HepG2 (cell line): ENCODE measurements at regions not wholly inside any gene's neighbourhood (a gene's known extent, or its start where the extent isn't known, plus 50 kb on each side); places are given as distances from the start of the nearest gene placed in this dataset.

Source experiments
- ATAC-seq: fragments of 200-7000 bp; cut with Tn5 transposase; 3 replicates; pipeline ENCODE4 v1.9.1; 2020; ENCODE audit warnings: mild to moderate bottlenecking, moderate library complexity
- BruUV-seq: library from RNA; stranded (reverse); fragments of 400-500 nt; replicated peaks from 2 replicates; lab custom pipeline; 2021; lab: Mats Ljungman, UMichigan
- CTCF ChIA-PET: fragments of 300-600 bp; formaldehyde crosslinking; extraction: SDS; loops from one replicate; lab custom pipeline; 2021; ENCODE audit warnings: low total read pairs, inconsistent platforms, low intra/inter-chr PET ratio; lab: Yijun Ruan, JAX
- POLR2A ChIA-PET: fragments of 350-600 bp; sonication (Branson Sonifier 250); formaldehyde crosslinking; loops from one replicate; lab custom pipeline; 2020; ENCODE audit warnings: antibody characterized with exemption, inconsistent platforms; lab: Yijun Ruan, JAX
- DNase-seq: peaks from one replicate; pipeline ENCODE4 v3.0.0-alpha.2; 2015; ENCODE audit warnings: low spot score
- FAIRE-seq: peaks from 3 replicates; lab custom pipeline; 2011; peaks lifted over from hg19 to GRCh38; lab: Jason Lieb, UNC
- H2AFZ ChIP-seq: one replicate; pipeline ENCODE4 v1.6.1; 2011; ENCODE audit warnings: low read length, inconsistent platforms
- H3K27ac ChIP-seq: fragments of 300-600 bp; 3 replicates; pipeline ENCODE4 v1.8.0; 2011; ENCODE audit warnings: mixed run types, mild to moderate bottlenecking, mixed read lengths, low read length, inconsistent platforms; ENCODE audit not compliant: insufficient read depth; ENCODE audit errors: extremely low read length
- H3K27me3 ChIP-seq, 2 experiments: fragments of 200-600 bp in 1 of 2; 2 replicates in 1 of 2; 3 replicates in 1 of 2; pipeline versions ENCODE4 v1.6.0 to v1.8.0; 2011; ENCODE audit warnings: low read length in 2 of 2, mild to moderate bottlenecking in 2 of 2, moderate library complexity in 2 of 2, inconsistent platforms in 1 of 2; ENCODE audit not compliant: insufficient read depth in 2 of 2, control insufficient read depth in 1 of 2
- H3K36me3 ChIP-seq, 2 experiments: fragments of 200-600 bp in 1 of 2; replicated peaks in 1 of 2; 2 replicates in 1 of 2; 3 replicates in 1 of 2; pipeline versions ENCODE4 v1.5.1 to v1.8.0; 2011; ENCODE audit warnings: low read length in 2 of 2, inconsistent platforms in 1 of 2; ENCODE audit not compliant: insufficient read depth in 2 of 2, control insufficient read depth in 1 of 2
- H3K4me1 ChIP-seq: 2 replicates; pipeline ENCODE4 v1.5.1; 2012; ENCODE audit warnings: low read length, inconsistent platforms; ENCODE audit not compliant: insufficient read depth
- H3K4me2 ChIP-seq: 2 replicates; pipeline ENCODE4 v1.6.0; 2011; ENCODE audit warnings: low read depth, low read length, inconsistent platforms
- H3K4me3 ChIP-seq, 3 experiments: fragments of 200-600 bp in 1 of 3; sonication (generic), shearing (Covaris generic) in 1 of 3; replicated peaks in 1 of 3; 2 replicates each; pipeline ENCODE4 v1.5.1; 2011 to 2016; ENCODE audit warnings: low read length in 3 of 3, inconsistent platforms in 2 of 3, low read depth in 2 of 3, mild to moderate bottlenecking in 2 of 3, control low read depth in 1 of 3, mixed read lengths in 1 of 3; ENCODE audit not compliant: insufficient read depth in 1 of 3
- H3K79me2 ChIP-seq: one replicate; pipeline ENCODE4 v1.6.1; 2011; ENCODE audit warnings: low read length, inconsistent platforms; ENCODE audit not compliant: insufficient read depth
- H3K9ac ChIP-seq: 2 replicates; pipeline ENCODE4 v1.6.0; 2011; ENCODE audit warnings: mild to moderate bottlenecking, low read depth, low read length, inconsistent platforms; ENCODE audit not compliant: insufficient read depth
- H3K9me3 ChIP-seq: 2 replicates; pipeline ENCODE4 v1.5.1; 2012; ENCODE audit warnings: mild to moderate bottlenecking, low read length
- H4K20me1 ChIP-seq: 2 replicates; pipeline ENCODE4 v1.6.0; 2011; ENCODE audit warnings: inconsistent platforms, mild to moderate bottlenecking, low read length, moderate library complexity; ENCODE audit not compliant: insufficient read depth
- BRD4 ChIP-seq: sonication (generic); formaldehyde crosslinking; IDR thresholded peaks from 2 replicates; pipeline ENCODE4 v1.4.0; 2020; ENCODE audit warnings: missing genetic modification reagents
- CREB1 ChIP-seq, 2 experiments: fragments of 450-650 bp in 1 of 2; IDR thresholded peaks; 2 replicates each; pipeline ENCODE4 v1.6.1; 2016 to 2017; ENCODE audit warnings: control low read depth in 1 of 2, mild to moderate bottlenecking in 1 of 2, missing compliant biosample characterization in 1 of 2, missing genetic modification characterization in 1 of 2
- ELF4 ChIP-seq: sonication (generic); formaldehyde crosslinking; IDR thresholded peaks from 2 replicates; pipeline ENCODE4 v1.5.0; 2020; ENCODE audit warnings: missing genetic modification reagents, mild to moderate bottlenecking, moderate library complexity, borderline replicate concordance
- GABPA ChIP-seq, 2 experiments: IDR thresholded peaks; 2 replicates each; pipeline ENCODE4 v1.6.1; 2011 to 2016; ENCODE audit warnings: low read depth in 2 of 2, low read length in 1 of 2, missing biosample characterization in 1 of 2, missing genetic modification characterization in 1 of 2
- SIN3B ChIP-seq: fragments of 150-350 bp; IDR thresholded peaks from 2 replicates; pipeline ENCODE4 v1.6.1; 2014; ENCODE audit warnings: low read length
- SMAD9 ChIP-seq: sonication (generic); formaldehyde crosslinking; IDR thresholded peaks from 2 replicates; pipeline ENCODE4 v1.5.1; 2020; ENCODE audit warnings: mild to moderate bottlenecking, missing genetic modification reagents
- XRCC5 ChIP-seq: fragments of 200-400 bp; formaldehyde crosslinking; optimal IDR thresholded peaks from 2 replicates; pipeline ENCODE3; 2017; ENCODE audit warnings: mild to moderate bottlenecking, low read length
- ZNF33A ChIP-seq: sonication (generic); formaldehyde crosslinking; IDR thresholded peaks from 2 replicates; pipeline ENCODE4 v1.5.1; 2020; ENCODE audit warnings: missing genetic modification reagents, mild to moderate bottlenecking, moderate library complexity, borderline replicate concordance
- ZNF564 ChIP-seq: sonication (generic); formaldehyde crosslinking; IDR thresholded peaks from 2 replicates; pipeline ENCODE4 v1.8.1; 2023; ENCODE audit warnings: mild to moderate bottlenecking, missing genetic modification reagents
- ZNF615 ChIP-seq: sonication (generic); formaldehyde crosslinking; IDR thresholded peaks from 2 replicates; pipeline ENCODE4 v1.5.0; 2020; ENCODE audit warnings: mild to moderate bottlenecking, missing genetic modification reagents, borderline replicate concordance
- ZNF737 ChIP-seq: sonication (generic); formaldehyde crosslinking; IDR thresholded peaks from 2 replicates; pipeline ENCODE4 v1.5.0; 2020; ENCODE audit warnings: missing genetic modification reagents, mild to moderate bottlenecking, borderline replicate concordance
- WGBS: methylation state at CpG from one replicate; pipeline ENCODE4 v1.1.6; 2017; ENCODE audit warnings: low lambda C conversion rate; 5-methylcytosine and 5-hydroxymethylcytosine counted together
- in situ Hi-C: cut with HindIII; loops from 2 replicates; pipeline ENCODE4 v1.10.0; 2017; ENCODE audit warnings: low pct_unique_long_range_greater_than_20kb; ENCODE audit not compliant: extremely low pct_ligation_motif_present
- intact Hi-C: fragments of 100-400 bp; cut with micrococcal nuclease; formaldehyde crosslinking; loops from one replicate; pipeline ENCODE4 v1.10.0; 2022; ENCODE audit not compliant: unreplicated experiment
- TF ChIP-seq, protein P1 (sequence below): sonication (generic); formaldehyde crosslinking; IDR thresholded peaks from 2 replicates; pipeline ENCODE4 v1.5.0; 2020; ENCODE audit warnings: missing genetic modification reagents
- TF ChIP-seq, protein P2 (sequence below): sonication (generic); formaldehyde crosslinking; IDR thresholded peaks from 2 replicates; pipeline ENCODE4 v1.5.0; 2020; ENCODE audit warnings: mild to moderate bottlenecking, missing genetic modification reagents
- TF ChIP-seq, protein P3 (sequence below): sonication (generic); formaldehyde crosslinking; IDR thresholded peaks from 2 replicates; pipeline ENCODE4 v1.5.0; 2020; ENCODE audit warnings: mild to moderate bottlenecking, missing genetic modification reagents
- TF ChIP-seq, protein P4 (sequence below): sonication (generic); formaldehyde crosslinking; IDR thresholded peaks from 2 replicates; pipeline ENCODE4 v1.4.0; 2020; ENCODE audit warnings: missing genetic modification reagents

DNA sequence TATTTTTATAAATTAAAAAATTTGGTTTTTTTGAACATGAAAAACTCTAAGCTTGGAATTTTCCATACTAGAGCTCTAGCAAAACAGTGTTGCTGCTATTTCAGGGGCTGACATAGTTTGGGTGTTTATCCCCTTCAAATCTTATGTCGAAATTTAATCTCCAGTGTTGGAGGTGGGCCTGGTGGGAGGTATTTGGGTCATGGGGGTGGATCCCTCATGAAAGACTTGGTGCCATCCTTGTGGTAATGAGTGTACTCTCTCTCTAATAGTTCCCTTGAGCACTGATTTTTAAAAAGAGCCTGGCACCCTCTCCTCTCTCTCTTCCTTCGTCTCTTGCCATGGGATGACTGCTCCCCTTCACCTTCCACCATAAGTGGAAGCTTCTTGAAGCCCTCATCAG lies 244.6 kb upstream of the UBE2E3 start:
- Histone ChIP-seq H3K9me3 (no peaks in the 10 kb centered on the region), H3K27me3 (no peaks in the 10 kb centered on the region; a peak in 1 of 5 replicates), H3K36me3 (no peaks in the 10 kb centered on the region), H2AFZ (no peak overlapping the region), H3K27ac (no peak overlapping the region), H3K4me1 (no peaks in the 10 kb centered on the region), H3K9ac (no peak overlapping the region), H3K4me2 (no peak overlapping the region), H3K79me2 (no peaks in the 10 kb centered on the region), H3K4me3 (no peak overlapping the region), H4K20me1 (no peaks in the 10 kb centered on the region)
- WGBS, result 0% methylated on average over 2 of the region's 2 CpGs
- no peak for FAIRE-seq
- DNase-seq, result no peak
- TF ChIP-seq SIN3B, result no peak
- no peak for TF ChIP-seq ELF4
- no peak for TF ChIP-seq ZNF615 (CRISPR knock-in tag)
- no peak for TF ChIP-seq BRD4
- no peak for TF ChIP-seq SMAD9 (CRISPR knock-in tag)
- TF ChIP-seq ZNF33A (CRISPR knock-in tag), result no peak
- TF ChIP-seq ZNF564 (CRISPR knock-in tag), result no peak
- TF ChIP-seq CREB1 (IDR thresholded peaks at IDR 0.05), result no peak
- no peak for TF ChIP-seq CREB1 (CRISPR knock-in tag; IDR thresholded peaks at IDR 0.05)
- TF ChIP-seq, protein P1, sequence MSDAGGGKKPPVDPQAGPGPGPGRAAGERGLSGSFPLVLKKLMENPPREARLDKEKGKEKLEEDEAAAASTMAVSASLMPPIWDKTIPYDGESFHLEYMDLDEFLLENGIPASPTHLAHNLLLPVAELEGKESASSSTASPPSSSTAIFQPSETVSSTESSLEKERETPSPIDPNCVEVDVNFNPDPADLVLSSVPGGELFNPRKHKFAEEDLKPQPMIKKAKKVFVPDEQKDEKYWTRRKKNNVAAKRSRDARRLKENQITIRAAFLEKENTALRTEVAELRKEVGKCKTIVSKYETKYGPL, result no peak
- ChIA-PET CTCF (no interaction called here), POLR2A (no interaction called here)
- BruUV-seq, result no TSS peak
- in situ Hi-C loops (no loop called here), intact Hi-C loops (no loop called here)
- no peak for ATAC-seq

DNA sequence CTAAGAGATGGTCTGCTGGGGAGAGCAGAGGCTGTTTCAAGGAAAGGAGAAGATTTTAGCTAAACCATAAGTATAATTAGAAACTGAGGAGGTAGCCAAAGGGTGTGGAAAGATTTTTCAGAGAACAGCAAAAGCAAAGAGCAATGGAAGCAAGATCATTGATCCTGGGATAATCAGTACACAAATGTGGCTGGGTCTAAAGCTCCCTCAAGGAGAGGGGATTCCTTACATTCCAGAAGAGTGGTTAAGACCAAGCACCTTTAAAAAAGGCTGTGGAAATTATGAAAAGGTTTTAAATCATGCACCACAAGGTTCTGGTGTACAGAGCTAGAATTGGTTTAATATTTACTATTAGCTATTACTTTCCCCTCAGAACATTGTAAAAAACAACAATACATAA lies 246.0 kb upstream of the UBE2E3 start:
- H3K9ac ChIP-seq, result no peak overlapping the region
- no peak for ATAC-seq
- no peak for DNase-seq
- in situ Hi-C loops, result no loop called here
- H3K4me2 ChIP-seq, result no peak overlapping the region
- no peak for FAIRE-seq
- no peaks in the 10 kb centered on the region for H4K20me1 ChIP-seq
- no peaks in the 10 kb centered on the region for H3K9me3 ChIP-seq
- CTCF ChIA-PET, result no interaction called here
- H3K4me3 ChIP-seq, result no peak overlapping the region
- no peaks in the 10 kb centered on the region for H3K79me2 ChIP-seq
- no peaks in the 10 kb centered on the region; a peak in 1 of 5 replicates for H3K27me3 ChIP-seq
- no peak overlapping the region for H3K27ac ChIP-seq
- H2AFZ ChIP-seq, result no peak overlapping the region
- POLR2A ChIA-PET, result no interaction called here
- intact Hi-C loops, result no loop called here
- H3K4me1 ChIP-seq, result no peaks in the 10 kb centered on the region
- no peaks in the 10 kb centered on the region for H3K36me3 ChIP-seq
- no TSS peak for BruUV-seq
- TF ChIP-seq GABPA (IDR thresholded peaks at IDR 0.05; ENCODE audit: low read depth, low read length), result no peak
- no peak for TF ChIP-seq GABPA (CRISPR knock-in tag; IDR thresholded peaks at IDR 0.05; ENCODE audit: low read depth)
- no peak for TF ChIP-seq XRCC5
- no peak for TF ChIP-seq ZNF737
- TF ChIP-seq, protein P2, sequence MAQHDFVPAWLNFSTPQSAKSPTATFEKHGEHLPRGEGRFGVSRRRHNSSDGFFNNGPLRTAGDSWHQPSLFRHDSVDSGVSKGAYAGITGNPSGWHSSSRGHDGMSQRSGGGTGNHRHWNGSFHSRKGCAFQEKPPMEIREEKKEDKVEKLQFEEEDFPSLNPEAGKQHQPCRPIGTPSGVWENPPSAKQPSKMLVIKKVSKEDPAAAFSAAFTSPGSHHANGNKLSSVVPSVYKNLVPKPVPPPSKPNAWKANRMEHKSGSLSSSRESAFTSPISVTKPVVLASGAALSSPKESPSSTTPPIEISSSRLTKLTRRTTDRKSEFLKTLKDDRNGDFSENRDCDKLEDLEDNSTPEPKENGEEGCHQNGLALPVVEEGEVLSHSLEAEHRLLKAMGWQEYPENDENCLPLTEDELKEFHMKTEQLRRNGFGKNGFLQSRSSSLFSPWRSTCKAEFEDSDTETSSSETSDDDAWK (CRISPR knock-in tag), result no peak
- TF ChIP-seq, protein P3, sequence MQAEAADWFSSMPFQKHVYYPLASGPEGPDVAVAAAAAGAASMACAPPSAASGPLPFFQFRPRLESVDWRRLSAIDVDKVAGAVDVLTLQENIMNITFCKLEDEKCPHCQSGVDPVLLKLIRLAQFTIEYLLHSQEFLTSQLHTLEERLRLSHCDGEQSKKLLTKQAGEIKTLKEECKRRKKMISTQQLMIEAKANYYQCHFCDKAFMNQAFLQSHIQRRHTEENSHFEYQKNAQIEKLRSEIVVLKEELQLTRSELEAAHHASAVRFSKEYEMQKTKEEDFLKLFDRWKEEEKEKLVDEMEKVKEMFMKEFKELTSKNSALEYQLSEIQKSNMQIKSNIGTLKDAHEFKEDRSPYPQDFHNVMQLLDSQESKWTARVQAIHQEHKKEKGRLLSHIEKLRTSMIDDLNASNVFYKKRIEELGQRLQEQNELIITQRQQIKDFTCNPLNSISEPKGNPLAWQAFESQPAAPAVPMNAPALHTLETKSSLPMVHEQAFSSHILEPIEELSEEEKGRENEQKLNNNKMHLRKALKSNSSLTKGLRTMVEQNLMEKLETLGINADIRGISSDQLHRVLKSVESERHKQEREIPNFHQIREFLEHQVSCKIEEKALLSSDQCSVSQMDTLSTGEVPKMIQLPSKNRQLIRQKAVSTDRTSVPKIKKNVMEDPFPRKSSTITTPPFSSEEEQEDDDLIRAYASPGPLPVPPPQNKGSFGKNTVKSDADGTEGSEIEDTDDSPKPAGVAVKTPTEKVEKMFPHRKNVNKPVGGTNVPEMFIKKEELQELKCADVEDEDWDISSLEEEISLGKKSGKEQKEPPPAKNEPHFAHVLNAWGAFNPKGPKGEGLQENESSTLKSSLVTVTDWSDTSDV, result no peak
- TF ChIP-seq, protein P4, sequence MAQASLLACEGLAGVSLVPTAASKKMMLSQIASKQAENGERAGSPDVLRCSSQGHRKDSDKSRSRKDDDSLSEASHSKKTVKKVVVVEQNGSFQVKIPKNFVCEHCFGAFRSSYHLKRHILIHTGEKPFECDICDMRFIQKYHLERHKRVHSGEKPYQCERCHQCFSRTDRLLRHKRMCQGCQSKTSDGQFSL (CRISPR knock-in tag), result no peak
